Fibroblast of pulmonary artery (primary cell): ENCODE measurements at regions not wholly inside any gene's neighbourhood (a gene's known extent, or its start where the extent isn't known, plus 50 kb on each side); places are given as distances from the start of the nearest gene placed in this dataset.

Source experiments
- DNase-seq: peaks from one replicate; pipeline ENCODE4 v3.0.0-alpha.2; 2010; ENCODE audit warnings: low read depth
- H3K4me3 ChIP-seq: replicated peaks from 2 replicates; pipeline ENCODE4 v1.5.1; 2011; ENCODE audit warnings: low read depth, mild to moderate bottlenecking, control low read depth, low read length, moderate library complexity
- CTCF ChIP-seq: IDR thresholded peaks from 2 replicates; pipeline ENCODE4 v1.5.1; 2011; ENCODE audit warnings: mild to moderate bottlenecking, control low read depth, low read length, inconsistent platforms; ENCODE audit errors: missing control alignments

- DNase-seq = no peak
- TF ChIP-seq CTCF = no peak
- no peak overlapping the region for H3K4me3 ChIP-seq
These were observed 688.1 kb downstream of the BRD1 start for GRCh38 chr22:49139492-49140151.

- no peak for TF ChIP-seq CTCF
- no peak for DNase-seq
- no peak overlapping the region for H3K4me3 ChIP-seq
These were observed 689.4 kb downstream of the BRD1 start for GRCh38 chr22:49138250-49138790.

- no peak for DNase-seq
- TF ChIP-seq CTCF = no peak
- H3K4me3 ChIP-seq = no peak overlapping the region
These were observed 690.4 kb downstream of the BRD1 start for GRCh38 chr22:49137206-49137840.

- H3K4me3 ChIP-seq = no peak overlapping the region
- TF ChIP-seq CTCF = no peak
- no peak for DNase-seq
These were observed 690.9 kb downstream of the BRD1 start for GRCh38 chr22:49136816-49137180.

- TF ChIP-seq CTCF = no peak
- no peak for DNase-seq
- no peak overlapping the region for H3K4me3 ChIP-seq
These were observed 691.4 kb downstream of the BRD1 start for GRCh38 chr22:49136041-49136815.

GRCh38 chr22:49134076-49134475 lies 693.6 kb downstream of the BRD1 start:
- TF ChIP-seq CTCF = no peak
- DNase-seq = no peak
- no peak overlapping the region for H3K4me3 ChIP-seq
